HG03460 (cell line): ENCODE measurements at regions not wholly inside any gene's neighbourhood (a gene's known extent, or its start where the extent isn't known, plus 50 kb on each side); places are given as distances from the start of the nearest gene placed in this dataset.
"Not testable (repeated sequence)": the region's sequence is repeated elsewhere in the genome, so short reads cannot be mapped to it uniquely, and the experiment has no call there.

ENCODE experiments used
- ATAC-seq: cut with Tn5 transposase; IDR thresholded peaks from one replicate; pipeline ENCODE4 v1.9.1; 2021; ENCODE audit not compliant: unreplicated experiment

DNA sequence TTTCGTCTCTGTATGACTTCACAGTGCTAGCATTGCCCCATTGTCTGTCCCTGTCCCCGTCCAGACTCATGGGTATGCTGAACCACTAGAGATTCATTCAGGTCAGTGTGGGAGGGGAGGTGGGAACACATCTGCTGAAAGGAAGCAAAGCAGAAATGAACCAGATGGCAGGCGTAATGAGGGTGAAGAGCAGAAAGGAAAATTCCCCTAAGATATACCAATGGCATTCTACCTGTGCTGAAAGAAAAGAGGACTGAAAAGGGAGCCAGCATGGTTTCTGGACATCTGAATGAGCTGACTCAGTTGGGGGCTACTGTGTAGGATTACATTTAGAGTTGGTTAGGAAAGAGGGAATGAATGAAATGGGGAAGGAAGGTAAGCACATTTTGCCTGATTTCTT, 678.7 kb downstream of the MAT2B start:
- no peak for ATAC-seq

DNA sequence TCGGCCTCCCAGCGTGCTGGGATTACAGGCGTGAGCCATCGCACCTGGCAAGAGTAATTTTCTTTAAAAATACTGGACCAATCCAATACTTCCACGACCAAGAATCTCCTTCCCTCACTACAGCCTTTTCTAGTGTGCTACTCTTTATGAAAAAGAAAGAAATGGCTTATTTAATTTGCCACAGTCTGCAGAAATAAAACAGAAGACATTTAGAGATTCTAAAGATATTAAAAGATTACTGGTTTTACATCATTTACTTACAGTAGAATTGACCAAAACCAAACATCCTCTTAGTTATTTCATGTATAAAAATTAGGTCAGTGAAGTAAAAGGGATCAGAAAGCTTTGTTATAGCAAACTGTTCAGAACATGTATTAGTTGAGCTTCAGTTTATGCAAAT, 679.6 kb downstream of the MAT2B start:
- ATAC-seq, result no peak

DNA sequence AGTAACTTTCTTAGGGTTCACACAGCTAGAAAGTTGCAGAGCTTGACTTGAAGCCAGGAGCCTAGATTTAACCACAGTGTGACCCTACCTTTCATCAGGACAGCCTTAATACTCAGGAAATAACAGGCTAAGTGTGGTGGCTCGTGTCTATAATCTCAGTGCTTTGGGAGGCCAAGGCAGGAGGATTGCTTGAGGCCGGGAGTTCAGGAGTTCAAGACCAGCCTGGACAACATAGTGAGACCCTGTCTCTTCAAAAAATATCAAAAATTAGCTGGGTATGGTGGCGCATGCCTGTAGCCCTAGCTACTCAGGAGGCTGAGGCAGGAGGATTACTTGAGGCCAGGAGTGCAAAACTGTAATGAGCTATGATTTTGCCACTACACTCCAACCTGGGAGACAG, 681.1 kb downstream of the MAT2B start:
- ATAC-seq, result no peak

- ATAC-seq, result no peak
These were observed 682.4 kb downstream of the MAT2B start for GRCh38 chr5:164187785-164188184.

- no peak for ATAC-seq
These were observed 683.3 kb downstream of the MAT2B start for GRCh38 chr5:164188733-164189148.

DNA sequence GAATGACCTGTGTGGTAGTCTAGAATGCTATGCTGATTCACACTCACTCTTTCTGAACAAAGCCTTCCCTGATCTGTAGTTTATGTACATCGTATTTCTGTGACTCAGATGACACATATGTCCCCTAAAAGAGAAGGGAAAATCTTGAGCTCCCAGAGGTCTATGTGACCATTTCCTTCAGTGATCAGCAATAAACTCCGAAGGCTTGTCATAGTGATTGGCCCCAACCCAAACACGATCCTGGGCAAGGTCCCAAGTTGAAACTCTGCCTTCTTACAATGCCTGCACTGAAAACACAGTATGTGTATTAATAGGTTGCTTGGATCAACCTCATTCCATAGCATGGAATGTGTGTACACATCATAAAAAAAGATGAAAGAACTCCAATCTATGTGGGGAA, 685.8 kb downstream of the MAT2B start:
- ATAC-seq, result no peak

DNA sequence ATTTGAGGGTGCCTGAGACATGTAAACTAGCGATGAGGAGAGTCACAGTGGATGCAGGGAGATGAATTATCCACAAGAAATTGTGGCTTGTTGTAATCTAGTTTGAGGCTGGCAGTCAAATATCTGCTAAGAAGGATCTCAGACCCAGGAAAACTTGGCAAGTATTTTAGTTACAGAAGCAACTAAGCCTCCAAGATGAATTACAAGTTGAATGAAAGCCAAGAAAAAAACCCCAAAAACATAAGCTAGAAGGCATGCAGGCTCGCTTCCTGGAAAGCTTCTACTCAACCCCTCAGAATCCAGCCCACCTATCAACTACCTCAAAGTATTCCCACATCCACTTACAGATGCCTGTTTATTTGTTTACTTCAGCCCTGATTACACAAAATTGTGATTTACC, 696.9 kb downstream of the MAT2B start:
- no peak for ATAC-seq

GRCh38 chr5:164203581-164204225, 698.3 kb downstream of the MAT2B start:
- ATAC-seq, result no peak

- ATAC-seq, result no peak
These were observed 699.0 kb downstream of the MAT2B start for GRCh38 chr5:164204338-164204946.

GRCh38 chr5:164206196-164206595, 700.8 kb downstream of the MAT2B start:
- ATAC-seq, result no peak

- no peak for ATAC-seq
These were observed 702.2 kb downstream of the MAT2B start for GRCh38 chr5:164207646-164208045.

- ATAC-seq, result no peak
These were observed 705.1 kb downstream of the MAT2B start for GRCh38 chr5:164210491-164210890.

GRCh38 chr5:164214698-164215097, 709.3 kb downstream of the MAT2B start:
- ATAC-seq, result no peak

GRCh38 chr5:164217464-164217863, 712.0 kb downstream of the MAT2B start:
- no peak for ATAC-seq

- no peak for ATAC-seq
These were observed 715.1 kb downstream of the MAT2B start for GRCh38 chr5:164220522-164220921.

GRCh38 chr5:164224236-164224635, 718.8 kb downstream of the MAT2B start:
- no peak for ATAC-seq

- ATAC-seq, result no peak
These were observed 719.4 kb downstream of the MAT2B start for GRCh38 chr5:164224772-164225171.

GRCh38 chr5:164230341-164230740, 724.9 kb downstream of the MAT2B start:
- ATAC-seq, result no peak

- ATAC-seq, result no peak
These were observed 728.4 kb downstream of the MAT2B start for GRCh38 chr5:164233791-164234190.

GRCh38 chr5:164234321-164234720, 728.9 kb downstream of the MAT2B start:
- no peak for ATAC-seq

- no peak for ATAC-seq
These were observed 730.0 kb downstream of the MAT2B start for GRCh38 chr5:164235300-164235891.

GRCh38 chr5:164237486-164237885, 732.1 kb downstream of the MAT2B start:
- ATAC-seq, result no peak

- ATAC-seq, result not testable (repeated sequence)
These were observed 746.4 kb downstream of the MAT2B start for GRCh38 chr5:164251781-164252180.
